K562 (cell line): ENCODE measurements at regions not wholly inside any gene's neighbourhood (a gene's known extent, or its start where the extent isn't known, plus 50 kb on each side); places are given as distances from the start of the nearest gene placed in this dataset.

ENCODE experiments used
- ATAC-seq: fragments of 200-7000 bp; cut with Tn5 transposase; 3 replicates; pipeline ENCODE4 v1.9.1; 2020; ENCODE audit warnings: moderate library complexity
- BruUV-seq: library from RNA; stranded (reverse); fragments of 400-500 nt; replicated peaks from 2 replicates; lab custom pipeline; 2021; lab: Mats Ljungman, UMichigan
- CTCF ChIA-PET: fragments of 300-600 bp; formaldehyde crosslinking; extraction: SDS; loops from one replicate; lab custom pipeline; 2021; ENCODE audit warnings: low intra/inter-chr PET ratio; lab: Yijun Ruan, JAX
- POLR2A ChIA-PET: fragments of 300-600, 350-650 bp; sonication (Branson Sonifier 250); formaldehyde crosslinking; extraction: SDS; loops from one replicate; lab custom pipeline; 2021; ENCODE audit warnings: antibody characterized with exemption, inconsistent platforms; lab: Yijun Ruan, JAX
- DNase-seq, 4 experiments: peaks; one replicate each; pipeline versions ENCODE4 v3.0.0 to v3.0.0-alpha.2; 2011 to 2018; ENCODE audit warnings: low spot score in 3 of 4, mixed read lengths in 3 of 4; ENCODE audit errors: extremely low read depth in 1 of 4
- FAIRE-seq: peaks from 2 replicates; lab custom pipeline; 2011; peaks lifted over from hg19 to GRCh38; lab: Jason Lieb, UNC
- H2AFZ ChIP-seq: 2 replicates; pipeline ENCODE4 v1.6.0; 2011; ENCODE audit warnings: low read depth, low read length, control low read depth, inconsistent platforms
- H3K27ac ChIP-seq: fragments of 200-600 bp; 3 replicates; pipeline ENCODE4 v1.8.0; 2011; ENCODE audit warnings: low read depth, mild to moderate bottlenecking, control low read depth, inconsistent platforms, low read length, moderate library complexity, mixed read lengths; ENCODE audit errors: extremely low read depth
- H3K27me3 ChIP-seq, 2 experiments: fragments of 300-600 bp in 1 of 2; 2 replicates in 1 of 2; 3 replicates in 1 of 2; pipeline versions ENCODE4 v1.6.0 to v1.8.0; 2011; ENCODE audit warnings: inconsistent platforms in 2 of 2, low read length in 2 of 2, mild to moderate bottlenecking in 1 of 2, mixed read lengths in 1 of 2, moderate library complexity in 1 of 2; ENCODE audit not compliant: control insufficient read depth in 2 of 2, insufficient read depth in 2 of 2
- H3K36me3 ChIP-seq: fragments of 300-600 bp; 3 replicates; pipeline ENCODE4 v1.8.0; 2011; ENCODE audit warnings: mild to moderate bottlenecking, low read length, inconsistent platforms; ENCODE audit not compliant: control insufficient read depth, insufficient read depth
- H3K4me1 ChIP-seq, 2 experiments: fragments of 200-600 bp in 1 of 2; replicated peaks in 1 of 2; 2 replicates in 1 of 2; 3 replicates in 1 of 2; pipeline versions ENCODE4 v1.5.1 to v1.8.0; 2011; ENCODE audit warnings: inconsistent platforms in 2 of 2, low read length in 2 of 2, mild to moderate bottlenecking in 1 of 2, mixed read lengths in 1 of 2, moderate library complexity in 1 of 2; ENCODE audit not compliant: control insufficient read depth in 2 of 2, insufficient read depth in 2 of 2
- H3K4me2 ChIP-seq: 2 replicates; pipeline ENCODE4 v1.6.1; 2011; ENCODE audit warnings: low read length, control low read depth, inconsistent platforms, mixed read lengths; ENCODE audit not compliant: insufficient read depth
- H3K4me3 ChIP-seq: fragments of 200-600 bp; sonication (generic), shearing (Covaris generic); 2 replicates; pipeline ENCODE4 v1.5.1; 2016; ENCODE audit warnings: control low read depth, inconsistent platforms
- H3K79me2 ChIP-seq: fragments of 200-600 bp; 3 replicates; pipeline ENCODE4 v1.8.0; 2011; ENCODE audit warnings: low read length, inconsistent platforms; ENCODE audit not compliant: control insufficient read depth, insufficient read depth
- H3K9ac ChIP-seq, 2 experiments: 2 replicates each; pipeline versions ENCODE4 v1.6.0 to v1.6.1; 2011; ENCODE audit warnings: low read depth in 2 of 2, low read length in 2 of 2, control low read depth in 1 of 2, inconsistent platforms in 1 of 2, mild to moderate bottlenecking in 1 of 2, mixed read lengths in 1 of 2; ENCODE audit not compliant: insufficient read depth in 1 of 2
- H3K9me1 ChIP-seq: one replicate; pipeline ENCODE4 v1.6.0; 2011; ENCODE audit warnings: inconsistent platforms, mild to moderate bottlenecking, low read length, moderate library complexity; ENCODE audit not compliant: control insufficient read depth, insufficient read depth
- H3K9me3 ChIP-seq: replicated peaks from 2 replicates; pipeline ENCODE4 v1.5.1; 2011; ENCODE audit warnings: low read depth, low read length, inconsistent platforms; ENCODE audit not compliant: control insufficient read depth, insufficient read depth
- H4K20me1 ChIP-seq: replicated peaks from 2 replicates; pipeline ENCODE4 v1.6.1; 2011; ENCODE audit warnings: low read length, inconsistent platforms, mixed read lengths; ENCODE audit not compliant: control insufficient read depth, insufficient read depth
- CBFA2T3 ChIP-seq: fragments of 450-650 bp; IDR thresholded peaks from 2 replicates; pipeline ENCODE4 v1.6.1; 2017
- FOXJ2 ChIP-seq: fragments of 200-800 bp; sonication (Bioruptor generic); IDR thresholded peaks from 2 replicates; pipeline ENCODE4 v1.6.1; 2016; ENCODE audit warnings: missing genetic modification characterization, missing compliant biosample characterization
- GATAD2B ChIP-seq: fragments of 450-650 bp; IDR thresholded peaks from 2 replicates; pipeline ENCODE4 v1.6.1; 2017; ENCODE audit warnings: mild to moderate bottlenecking, borderline replicate concordance
- JUNB ChIP-seq: fragments of 450-650 bp; formaldehyde crosslinking; conservative IDR thresholded peaks from 2 replicates; pipeline ENCODE4 v1.4.0; 2020; ENCODE audit warnings: mild to moderate bottlenecking
- MYC ChIP-seq, 2 experiments: fragments of 250-450 bp in 1 of 2; sonication (Bioruptor Pico) in 1 of 2; IDR thresholded peaks; 2 replicates each; pipeline versions ENCODE4 v1.5.1 to v1.6.1; 2012 to 2021; ENCODE audit warnings: low read depth in 2 of 2, borderline replicate concordance in 1 of 2, improper control_type of control experiment in 1 of 2, low read length in 1 of 2, mild to moderate bottlenecking in 1 of 2, moderate library complexity in 1 of 2
- RAD51 ChIP-seq: fragments of 450-650 bp; IDR thresholded peaks from 2 replicates; pipeline ENCODE4 v1.7.1; 2016; ENCODE audit warnings: low read depth, mild to moderate bottlenecking, borderline replicate concordance
- TFE3 ChIP-seq: fragments of 450-650 bp; formaldehyde crosslinking; IDR thresholded peaks from 2 replicates; pipeline ENCODE4 v1.4.0; 2020; ENCODE audit warnings: mild to moderate bottlenecking, mixed read lengths
- ZKSCAN1 ChIP-seq: fragments of 150-350 bp; IDR thresholded peaks from 2 replicates; pipeline ENCODE4 v1.6.1; 2016; ENCODE audit warnings: low read depth, low read length
- ZNF311 ChIP-seq: fragments of 250-450 bp; sonication (Bioruptor Pico); IDR thresholded peaks from 2 replicates; pipeline ENCODE4 v1.4.0; 2020; ENCODE audit warnings: mild to moderate bottlenecking, moderate library complexity
- WGBS: fragments of 100-300 bp; shearing (Covaris generic); methylation state at CpG from one replicate; pipeline ENCODE4 v1.1.6; 2016; ENCODE audit warnings: low coverage, mixed read lengths; ENCODE audit not compliant: insufficient coverage; ENCODE audit errors: missing lambda C conversion rate; 5-methylcytosine and 5-hydroxymethylcytosine counted together
- in situ Hi-C: fragments of 300-500 bp; cut with MboI; formaldehyde crosslinking; loops from 4 replicates; pipeline ENCODE4 v1.15.0; 2018; ENCODE audit warnings: inconsistent platforms, mixed read lengths
- intact Hi-C: fragments of 100-400 bp; cut with micrococcal nuclease; formaldehyde crosslinking; loops from 2 replicates; pipeline ENCODE4 v1.14.2; 2022

DNA sequence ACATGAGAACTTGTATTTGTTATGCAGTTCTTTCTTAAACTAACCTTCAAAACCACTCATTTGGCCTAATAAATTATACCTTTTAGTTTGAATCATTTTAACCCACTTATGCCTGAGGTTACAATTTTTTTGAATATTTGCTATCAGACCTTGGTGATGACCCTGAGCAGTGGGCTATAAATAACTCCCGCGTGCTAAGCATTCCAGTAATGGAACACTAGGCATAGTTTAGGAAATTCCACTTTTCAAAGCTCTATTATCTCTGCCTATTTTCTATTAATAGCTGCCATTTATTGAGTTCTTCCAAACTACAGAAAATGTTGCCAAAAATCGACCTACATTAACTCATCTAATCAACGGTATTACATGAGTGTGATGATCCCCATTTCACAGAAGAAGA, 993.4 kb upstream of the FAT3 start:
- Histone ChIP-seq H3K27ac (no peak overlapping the region), H3K9ac (no peak overlapping the region), H3K4me1 (no peaks in the 10 kb centered on the region), H3K4me3 (no peak overlapping the region), H3K79me2 (no peaks in the 10 kb centered on the region), H4K20me1 (no peaks in the 10 kb centered on the region), H3K36me3 (no peaks in the 10 kb centered on the region), H3K27me3 (no peaks in the 10 kb centered on the region), H3K4me2 (no peak overlapping the region), H2AFZ (no peak overlapping the region), H3K9me1 (no peaks in the 10 kb centered on the region), H3K9me3 (no peaks in the 10 kb centered on the region)
- ChIA-PET POLR2A (no interaction called here), CTCF (no interaction called here)
- intact Hi-C loops: no loop called here
- no peak for ATAC-seq
- in situ Hi-C loops: no loop called here
- 0% methylated on average over 4 of the region's 4 CpGs for whole genome bisulfite sequencing
- no peak for TF ChIP-seq CBFA2T3
- TF ChIP-seq GATAD2B: no peak
- TF ChIP-seq TFE3 (CRISPR knock-in tag): no peak
- no peak for TF ChIP-seq RAD51
- TF ChIP-seq MYC (IDR thresholded peaks at IDR 0.05; ENCODE audit: low read depth, low read length): no peak
- no peak for TF ChIP-seq MYC (CRISPR knock-in tag; IDR thresholded peaks at IDR 0.05; ENCODE audit: borderline replicate concordance, low read depth)
- no peak for TF ChIP-seq JUNB (CRISPR knock-in tag)
- TF ChIP-seq ZKSCAN1: no peak
- no peak for TF ChIP-seq ZNF311 (CRISPR knock-in tag)
- TF ChIP-seq FOXJ2: no peak
- BruUV-seq: no TSS peak
- DNase-seq: no peak
- no peak for FAIRE-seq
